ENCODE measurements at regions not wholly inside any gene's neighbourhood (a gene's known extent, or its start where the extent isn't known, plus 50 kb on each side); places are given as distances from the start of the nearest gene placed in this dataset.
"Not testable (repeated sequence)": the region's sequence is repeated elsewhere in the genome, so short reads cannot be mapped to it uniquely, and the experiment has no call there.

DNA sequence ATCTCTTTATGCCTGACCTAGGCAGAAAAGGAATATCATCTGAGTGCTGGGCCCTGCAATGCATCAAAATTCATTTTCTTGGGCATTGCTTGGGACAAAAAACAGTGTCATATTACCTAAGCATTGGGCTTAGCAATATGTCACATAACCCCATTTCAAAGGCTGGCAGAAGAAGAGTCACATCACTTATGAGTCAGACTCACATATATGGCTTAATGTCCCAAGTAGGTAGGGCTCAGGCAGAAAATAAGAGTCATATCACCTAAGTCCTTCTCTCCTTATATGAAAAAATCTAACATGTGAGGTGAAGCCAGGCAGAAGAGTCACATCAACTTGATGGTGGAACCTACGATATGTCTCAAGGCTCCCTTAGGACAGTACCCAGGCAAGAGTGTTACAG is 967.2 kb upstream of the AMELY start:
- DNase-seq (ENCODE audit: low spot score) = no peak

- DNase-seq (ENCODE audit: low spot score) = no peak
Measured at GRCh38 chrY:7877458-7877857, 965.9 kb upstream of the AMELY start.

GRCh38 chrY:7874080-7874479 is 962.5 kb upstream of the AMELY start:
- DNase-seq (ENCODE audit: low spot score) = peak; percentile 53

- DNase-seq (ENCODE audit: low spot score) = peak; percentile 13
Measured at GRCh38 chrY:7871304-7871932, 959.9 kb upstream of the AMELY start.

DNA sequence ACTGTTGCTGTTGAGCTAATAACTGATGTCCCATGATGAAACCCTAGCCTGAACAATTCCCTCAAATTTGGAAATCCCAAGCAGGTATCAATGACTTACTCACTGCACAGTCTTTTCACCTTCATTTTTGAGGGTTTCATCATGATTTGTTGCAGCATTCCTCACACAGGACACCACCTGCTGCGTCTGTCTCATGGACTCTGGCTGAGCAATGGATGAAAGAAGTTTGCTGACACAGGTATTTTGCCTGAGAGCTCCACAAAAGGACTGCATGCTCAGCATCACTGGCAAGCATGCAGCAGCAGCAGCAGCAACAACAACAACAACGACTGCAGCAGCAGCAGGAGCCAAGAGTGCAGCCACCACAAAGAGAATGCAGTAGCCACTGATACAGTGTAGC is 955.4 kb upstream of the AMELY start:
- DNase-seq (ENCODE audit: low spot score) = no peak

DNA sequence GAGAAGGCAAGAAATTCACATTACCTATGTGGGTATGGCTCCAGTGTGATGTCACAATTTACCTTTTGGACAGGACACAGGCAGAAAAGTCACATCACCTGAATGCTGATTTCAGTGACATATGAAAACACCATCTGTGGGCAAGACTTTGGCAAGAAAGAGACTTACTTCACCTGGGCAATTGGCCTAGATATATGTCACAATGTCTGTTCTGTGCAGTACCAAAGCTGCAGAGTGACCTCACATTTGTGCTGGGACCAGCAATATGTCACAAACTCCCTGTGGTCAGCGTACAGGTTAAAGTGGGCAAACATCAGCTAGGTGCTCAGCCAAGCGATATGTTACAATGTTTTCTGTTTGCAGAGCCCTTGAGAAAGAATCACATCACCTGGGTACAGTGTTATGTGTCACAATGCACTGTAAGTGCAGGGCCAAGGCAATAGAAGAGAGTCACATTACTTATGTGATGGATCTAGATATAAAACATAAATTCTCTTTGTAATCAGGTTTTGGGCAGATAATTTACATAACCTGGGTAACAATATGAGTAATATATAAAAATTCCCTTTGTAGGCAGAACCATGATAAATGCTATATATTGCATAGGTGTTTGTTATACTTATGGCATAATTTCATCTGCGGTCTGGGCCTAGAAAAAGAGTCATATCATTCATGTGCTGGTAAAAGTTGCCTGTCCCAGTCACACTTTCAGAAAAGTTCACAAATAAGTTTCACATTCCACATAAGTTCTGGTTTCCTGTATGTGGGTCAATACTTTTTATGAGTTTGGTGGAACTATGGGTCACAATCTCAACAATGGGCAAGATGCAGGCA is 949.4 kb upstream of the AMELY start:
- DNase-seq (ENCODE audit: low spot score) = no peak

GRCh38 chrY:7850191-7850590 is 938.6 kb upstream of the AMELY start:
- DNase-seq (ENCODE audit: low spot score) = no peak

DNA sequence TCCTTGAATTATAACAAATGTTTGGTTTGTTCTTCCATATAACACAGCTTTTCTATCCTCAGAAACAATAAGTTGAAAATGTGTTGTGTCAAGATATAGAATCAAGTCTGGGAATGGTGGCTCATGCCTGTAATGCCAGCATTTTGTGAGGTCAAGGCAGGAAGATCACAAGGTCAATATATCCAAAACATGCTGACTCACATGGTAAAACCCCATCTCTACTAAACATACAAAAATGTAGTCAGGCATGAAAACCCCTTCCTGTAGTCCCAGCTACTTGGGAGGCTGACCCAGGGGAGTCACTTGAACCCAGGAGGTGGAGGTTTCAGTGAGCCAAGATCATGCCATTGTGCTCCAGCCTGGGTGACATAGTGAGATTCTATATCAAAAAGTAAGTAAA is 934.2 kb upstream of the AMELY start:
- DNase-seq (ENCODE audit: low spot score) = no peak

DNA sequence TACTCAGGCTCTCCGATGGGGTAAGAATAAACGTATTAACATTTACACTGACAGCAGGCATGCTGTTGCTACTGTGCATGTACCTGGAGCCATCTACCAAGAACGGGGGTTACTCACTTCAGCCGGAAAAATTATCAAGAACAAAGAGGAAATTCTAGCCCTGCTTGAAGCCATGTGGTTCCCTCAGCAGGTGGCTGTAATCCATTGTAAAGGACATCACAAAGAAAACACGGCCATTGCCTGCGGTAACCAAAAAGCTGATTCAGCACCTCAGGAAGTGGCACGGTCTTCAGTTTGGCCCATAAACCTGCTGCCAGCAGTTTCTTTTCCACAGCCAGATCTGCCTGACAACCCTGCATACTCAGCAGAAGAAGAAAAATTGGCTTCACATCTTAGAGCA is 925.5 kb upstream of the AMELY start:
- peak; percentile 4 for DNase-seq (ENCODE audit: low spot score)

- DNase-seq (ENCODE audit: low spot score) = peak; percentile 27
Measured at GRCh38 chrY:7836366-7836765, 924.8 kb upstream of the AMELY start.

GRCh38 chrY:7835416-7835815 is 923.9 kb upstream of the AMELY start:
- DNase-seq (ENCODE audit: low spot score) = peak; percentile 19

- DNase-seq (ENCODE audit: low spot score) = peak; percentile 38
Measured at GRCh38 chrY:7834284-7834683, 922.7 kb upstream of the AMELY start.

DNA sequence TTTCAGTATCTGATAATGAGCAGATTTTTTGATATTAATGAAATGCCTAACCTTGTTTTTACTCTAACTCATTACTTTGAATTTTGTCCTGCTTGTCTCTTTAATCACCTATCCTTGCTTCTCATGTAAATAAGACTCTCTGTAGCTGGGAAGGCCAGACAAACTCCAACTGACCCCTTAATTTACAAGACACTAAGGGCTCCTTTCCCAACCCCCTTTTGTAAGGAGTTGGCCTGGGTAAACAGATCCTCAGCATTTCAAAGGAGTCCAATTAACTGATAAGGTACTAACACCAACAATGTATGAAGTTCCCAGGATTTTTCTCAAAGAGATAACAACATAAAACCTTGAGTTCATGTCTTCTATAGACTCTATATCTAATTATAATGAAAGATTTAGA is 919.3 kb upstream of the AMELY start:
- not testable (repeated sequence) for DNase-seq (ENCODE audit: low spot score)

DNA sequence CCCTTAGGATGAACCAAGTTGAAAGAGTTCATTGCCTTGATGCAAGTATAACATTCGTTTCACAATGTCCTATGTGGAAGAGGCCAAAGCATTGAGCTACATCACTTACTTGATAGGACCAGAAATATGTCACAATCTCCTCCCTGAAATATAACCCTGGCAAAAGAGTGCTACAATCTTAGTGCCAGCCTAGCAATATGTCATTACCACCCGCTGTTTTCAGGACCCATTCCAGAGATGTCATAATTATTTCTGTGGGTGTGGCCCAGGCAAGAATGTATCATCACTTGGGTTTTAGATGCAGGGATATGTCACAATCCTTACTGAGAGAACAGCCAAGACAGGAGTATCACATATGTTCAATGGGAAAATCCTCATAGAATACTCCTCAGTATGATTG is 915.0 kb upstream of the AMELY start:
- DNase-seq (ENCODE audit: low spot score) = peak; percentile 43

GRCh38 chrY:7825874-7826273 is 914.3 kb upstream of the AMELY start:
- DNase-seq (ENCODE audit: low spot score) = no peak

GRCh38 chrY:7821295-7822035 is 909.9 kb upstream of the AMELY start:
- no peak for DNase-seq (ENCODE audit: low spot score)

DNA sequence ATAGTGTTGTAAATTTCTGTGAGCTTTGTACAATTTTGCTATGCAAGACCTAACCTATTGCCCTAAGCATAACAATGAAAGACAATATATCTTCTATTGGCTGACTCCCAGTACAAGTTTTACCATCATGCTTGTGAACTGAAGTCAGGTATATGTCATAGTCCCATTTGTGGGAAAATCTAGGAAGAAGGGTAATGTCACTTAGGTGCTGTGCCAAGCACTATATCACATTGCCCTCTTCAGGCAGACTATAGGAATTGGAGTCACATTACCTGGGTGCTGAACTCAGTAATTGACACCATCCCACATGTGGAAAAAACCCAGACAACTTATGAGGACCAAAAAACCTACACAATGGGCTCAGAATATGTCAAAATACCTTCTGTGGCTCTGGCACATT is 907.4 kb upstream of the AMELY start:
- DNase-seq (ENCODE audit: low spot score) = peak; percentile 61

- DNase-seq (ENCODE audit: low spot score) = no peak
Measured at GRCh38 chrY:7816567-7816966, 905.0 kb upstream of the AMELY start.

- DNase-seq (ENCODE audit: low spot score) = peak; percentile 35
Measured at GRCh38 chrY:7815921-7816320, 904.4 kb upstream of the AMELY start.

DNA sequence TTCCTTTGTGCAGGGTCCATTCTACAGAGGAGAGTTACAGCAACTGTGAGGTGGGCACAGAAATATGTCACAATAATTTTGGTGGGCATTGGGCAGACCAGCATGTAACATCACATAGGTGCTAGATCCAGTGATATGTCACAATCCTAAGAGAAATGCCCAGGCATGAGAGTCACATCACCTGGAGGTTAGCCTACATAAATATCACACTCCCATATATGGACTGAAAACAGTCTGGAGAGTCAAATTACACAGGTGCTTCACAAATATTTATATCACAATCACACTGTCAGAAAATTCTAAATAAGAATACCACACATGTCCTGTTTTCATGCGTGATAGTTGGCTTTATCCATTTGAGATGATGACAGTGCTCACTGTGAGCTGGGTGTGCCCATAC is 903.7 kb upstream of the AMELY start:
- DNase-seq (ENCODE audit: low spot score) = no peak

DNA sequence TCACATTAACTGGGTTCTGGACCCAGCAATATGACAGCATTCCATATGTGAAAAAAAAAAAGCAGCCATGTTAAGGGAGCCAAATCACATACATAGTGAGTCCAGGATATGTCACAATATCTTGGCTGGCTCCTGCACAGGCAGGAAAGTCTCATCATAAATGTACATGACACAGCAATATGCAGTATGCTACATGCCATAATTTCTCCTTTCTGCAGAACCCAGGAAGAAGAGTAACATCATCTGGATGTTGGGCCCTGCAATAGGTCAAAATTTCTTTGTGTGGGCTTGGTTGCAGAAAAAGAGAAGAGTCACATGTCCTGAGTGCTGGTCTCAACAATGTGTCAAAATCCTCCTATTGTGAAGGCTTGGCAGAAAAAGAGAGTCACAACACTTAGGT is 902.8 kb upstream of the AMELY start:
- no peak for DNase-seq (ENCODE audit: low spot score)

GRCh38 chrY:7810359-7810758 is 898.8 kb upstream of the AMELY start:
- DNase-seq (ENCODE audit: low spot score) = no peak

- DNase-seq (ENCODE audit: low spot score) = no peak
Measured at GRCh38 chrY:7807516-7807870, 895.9 kb upstream of the AMELY start.

Data from A172 (cell line).